Smooth muscle cell (in vitro differentiated cells): ENCODE measurements at regions not wholly inside any gene's neighbourhood (a gene's known extent, or its start where the extent isn't known, plus 50 kb on each side); places are given as distances from the start of the nearest gene placed in this dataset.

Experiments used
- DNase-seq: peaks from one replicate; lab custom pipeline; 2025; ENCODE audit not compliant: unreplicated experiment; lab: John Stamatoyannopoulos, UW
- H2AFZ ChIP-seq: fragments of 200-600 bp; sonication (generic); 2 replicates; pipeline ENCODE4 v1.6.0; 2016; ENCODE audit warnings: antibody characterized with exemption, low read depth, mild to moderate bottlenecking
- H3F3A ChIP-seq: fragments of 200-600 bp; sonication (generic); 2 replicates; pipeline ENCODE4 v1.6.0; 2017; ENCODE audit warnings: antibody characterized with exemption, low read depth
- H3K27ac ChIP-seq: fragments of 200-600 bp; sonication (generic); 2 replicates; pipeline ENCODE4 v1.5.1; 2016; ENCODE audit warnings: low read depth, mild to moderate bottlenecking
- H3K27me3 ChIP-seq: fragments of 200-600 bp; sonication (generic); 2 replicates; pipeline ENCODE4 v1.6.1; 2016; ENCODE audit warnings: low read depth, mild to moderate bottlenecking
- H3K36me3 ChIP-seq: fragments of 200-600 bp; sonication (generic); 2 replicates; pipeline ENCODE4 v1.5.1; 2016; ENCODE audit warnings: low read depth
- H3K4me1 ChIP-seq: fragments of 200-600 bp; sonication (generic); 2 replicates; pipeline ENCODE4 v1.5.1; 2016; ENCODE audit warnings: low read depth
- H3K4me2 ChIP-seq: fragments of 200-600 bp; sonication (generic); 2 replicates; pipeline ENCODE4 v1.6.0; 2016; ENCODE audit warnings: mild to moderate bottlenecking
- H3K4me3 ChIP-seq: fragments of 200-600 bp; sonication (generic); 2 replicates; pipeline ENCODE4 v1.5.1; 2016; ENCODE audit warnings: mild to moderate bottlenecking
- H3K79me2 ChIP-seq: fragments of 200-600 bp; sonication (generic); 2 replicates; pipeline ENCODE4 v1.6.0; 2016; ENCODE audit warnings: low read depth, mild to moderate bottlenecking
- H3K9ac ChIP-seq: fragments of 200-600 bp; sonication (generic); 2 replicates; pipeline ENCODE4 v1.6.0; 2016; ENCODE audit warnings: low read depth
- H3K9me3 ChIP-seq: fragments of 200-600 bp; sonication (generic); replicated peaks from 2 replicates; pipeline ENCODE4 v1.5.1; 2016; ENCODE audit warnings: low read depth
- H4K20me1 ChIP-seq: fragments of 200-600 bp; sonication (generic); 2 replicates; pipeline ENCODE4 v1.6.0; 2016; ENCODE audit warnings: low read depth
- CTCF ChIP-seq: fragments of 200-600 bp; sonication (generic); IDR thresholded peaks from 2 replicates; pipeline ENCODE4 v1.5.1; 2017; ENCODE audit warnings: borderline replicate concordance, mild to moderate bottlenecking, antibody characterized with exemption; ENCODE audit not compliant: insufficient read depth, poor library complexity, severe bottlenecking
- WGBS: methylation state at CpG from one replicate; pipeline ENCODE4 v1.1.7; 2016; ENCODE audit warnings: low lambda C conversion rate; 5-methylcytosine and 5-hydroxymethylcytosine counted together

- Histone ChIP-seq H3K36me3 (no peaks in the 10 kb centered on the region), H3F3A (no peaks in the 10 kb centered on the region), H4K20me1 (no peaks in the 10 kb centered on the region), H3K4me2 (peak overlapping the region; percentile 5), H3K9me3 (peaks cover 9% of the 10 kb centered on the region), H3K27ac (peak overlapping the region; percentile 64), H3K4me3 (no peak overlapping the region), H2AFZ (no peak overlapping the region), H3K9ac (no peak overlapping the region), H3K27me3 (no peaks in the 10 kb centered on the region), H3K4me1 (no peaks in the 10 kb centered on the region), H3K79me2 (no peaks in the 10 kb centered on the region)
- no peak for TF ChIP-seq CTCF
- WGBS = 55% methylated on average over 5 of the region's 5 CpGs
- no peak for DNase-seq
These were observed 117.1 kb upstream of the TENM3 start for GRCh38 chr4:182126096-182126495.

DNA sequence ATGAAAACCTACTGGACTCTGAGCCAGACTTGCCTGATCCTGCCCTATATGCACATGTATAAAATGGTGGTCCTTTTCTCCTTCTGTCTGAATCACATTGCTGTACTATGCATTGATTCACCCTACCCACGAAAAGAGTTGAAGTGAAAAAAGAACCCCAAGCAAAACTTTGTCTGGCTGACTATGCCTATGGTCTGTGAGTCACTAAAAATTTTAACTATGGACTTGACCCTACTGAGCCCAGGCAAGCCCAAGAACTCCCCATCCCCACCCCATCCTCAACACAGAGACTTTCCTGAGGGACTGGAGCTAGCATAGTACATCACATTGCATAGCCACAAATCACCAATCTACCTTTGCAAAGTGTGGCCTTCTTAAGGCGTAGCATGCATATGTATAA lies 116.6 kb upstream of the TENM3 start:
- H2AFZ ChIP-seq = no peak overlapping the region
- peaks cover 9% of the 10 kb centered on the region for H3K9me3 ChIP-seq
- no peak for TF ChIP-seq CTCF
- no peaks in the 10 kb centered on the region for H4K20me1 ChIP-seq
- H3K27me3 ChIP-seq = no peaks in the 10 kb centered on the region
- H3K4me1 ChIP-seq = no peaks in the 10 kb centered on the region
- no peaks in the 10 kb centered on the region for H3F3A ChIP-seq
- H3K4me2 ChIP-seq = peak overlapping the region; percentile 5
- H3K27ac ChIP-seq = peak overlapping the region; percentile 64
- 68% methylated on average over 2 of the region's 2 CpGs for WGBS
- H3K79me2 ChIP-seq = no peaks in the 10 kb centered on the region
- no peak overlapping the region for H3K9ac ChIP-seq
- DNase-seq = no peak
- no peak overlapping the region for H3K4me3 ChIP-seq
- no peaks in the 10 kb centered on the region for H3K36me3 ChIP-seq

DNA sequence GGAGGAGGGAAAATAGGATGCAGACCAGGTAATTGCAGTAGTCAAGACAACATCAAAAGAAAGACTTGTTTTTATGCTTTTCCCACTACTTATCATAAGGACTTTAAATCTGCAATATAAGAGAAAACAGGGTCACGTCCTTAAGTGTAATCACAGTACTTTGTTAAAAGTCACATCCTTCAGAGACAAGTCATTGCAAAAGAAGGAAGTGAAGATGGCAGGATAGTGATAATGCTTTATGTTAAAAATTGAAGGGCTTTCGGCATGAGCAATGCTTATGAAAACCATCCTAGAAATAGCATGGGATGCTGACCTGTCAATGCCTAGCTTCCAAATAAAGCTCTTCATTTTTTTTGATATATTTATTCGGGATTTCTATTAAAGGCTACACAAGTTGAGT lies 110.2 kb upstream of the TENM3 start:
- H3K4me1 ChIP-seq = peaks cover 19% of the 10 kb centered on the region
- 87% methylated on average over 3 of the region's 3 CpGs for WGBS
- TF ChIP-seq CTCF = no peak
- no peaks in the 10 kb centered on the region for H4K20me1 ChIP-seq
- no peaks in the 10 kb centered on the region for H3K36me3 ChIP-seq
- no peak overlapping the region for H3K4me2 ChIP-seq
- no peak overlapping the region for H3K9ac ChIP-seq
- H3K79me2 ChIP-seq = no peaks in the 10 kb centered on the region
- no peak overlapping the region for H2AFZ ChIP-seq
- no peak for DNase-seq
- no peaks in the 10 kb centered on the region for H3F3A ChIP-seq
- H3K27ac ChIP-seq = no peak overlapping the region
- no peaks in the 10 kb centered on the region for H3K27me3 ChIP-seq
- H3K9me3 ChIP-seq = no peaks in the 10 kb centered on the region
- H3K4me3 ChIP-seq = no peak overlapping the region

- Histone ChIP-seq H4K20me1 (no peaks in the 10 kb centered on the region), H3F3A (no peaks in the 10 kb centered on the region), H3K4me3 (no peak overlapping the region), H3K9me3 (no peaks in the 10 kb centered on the region), H3K27me3 (no peaks in the 10 kb centered on the region), H2AFZ (no peak overlapping the region), H3K4me1 (peaks cover 20% of the 10 kb centered on the region), H3K79me2 (no peaks in the 10 kb centered on the region), H3K9ac (no peak overlapping the region), H3K27ac (no peak overlapping the region), H3K4me2 (no peak overlapping the region), H3K36me3 (no peaks in the 10 kb centered on the region)
- no peak for DNase-seq
- no peak for TF ChIP-seq CTCF
These were observed 108.9 kb upstream of the TENM3 start for GRCh38 chr4:182134261-182134660.
